ENCODE measurements at regions not wholly inside any gene's neighbourhood (a gene's known extent, or its start where the extent isn't known, plus 50 kb on each side); places are given as distances from the start of the nearest gene placed in this dataset.

- H3K36me3 ChIP-seq (ENCODE audit: insufficient read depth, low read length), result no peaks in the 10 kb centered on the region
- H3K9ac ChIP-seq (ENCODE audit: low read depth, low read length), result no peak overlapping the region
- H3K4me1 ChIP-seq (ENCODE audit: insufficient read depth, low read length), result peaks cover 8% of the 10 kb centered on the region; the same call in 1 of the 2 replicates
- H3K9me3 ChIP-seq (ENCODE audit: control insufficient read depth, insufficient read depth, low read length), result peaks cover 6% of the 10 kb centered on the region; the same call in 1 of the 2 replicates
Observed at GRCh38 chr4:188197566-188197965, 58.3 kb downstream of the TRIML1 start.

- 0 out of 2 replicates have a peak, but pooled peaks cover 2% of the 10 kb centered on the region for H3K9me3 ChIP-seq (ENCODE audit: control insufficient read depth, insufficient read depth, low read length)
- H3K36me3 ChIP-seq (ENCODE audit: insufficient read depth, low read length), result no peaks in the 10 kb centered on the region
- H3K4me1 ChIP-seq (ENCODE audit: insufficient read depth, low read length), result peaks cover 8% of the 10 kb centered on the region; the same call in 1 of the 2 replicates
- H3K9ac ChIP-seq (ENCODE audit: low read depth, low read length), result peak overlapping the region; percentile 13; the same call in 1 of the 2 replicates
Observed at GRCh38 chr4:188198982-188199792, 59.9 kb downstream of the TRIML1 start.

- H3K4me1 ChIP-seq (ENCODE audit: insufficient read depth, low read length), result peaks cover 8% of the 10 kb centered on the region; the same call in 1 of the 2 replicates
- no peak overlapping the region for H3K9ac ChIP-seq (ENCODE audit: low read depth, low read length)
- no peaks in the 10 kb centered on the region for H3K36me3 ChIP-seq (ENCODE audit: insufficient read depth, low read length)
- 0 out of 2 replicates have a peak, but pooled peaks cover under 1% of the 10 kb centered on the region for H3K9me3 ChIP-seq (ENCODE audit: control insufficient read depth, insufficient read depth, low read length)
Observed at GRCh38 chr4:188201851-188202250, 62.6 kb downstream of the TRIML1 start.

GRCh38 chr4:188206783-188207182 lies 67.5 kb downstream of the TRIML1 start:
- Histone ChIP-seq H3K4me1 (ENCODE audit: insufficient read depth, low read length) (no peaks in the 10 kb centered on the region), H3K9me3 (ENCODE audit: control insufficient read depth, insufficient read depth, low read length) (no peaks in the 10 kb centered on the region), H3K36me3 (ENCODE audit: insufficient read depth, low read length) (no peaks in the 10 kb centered on the region), H3K9ac (ENCODE audit: low read depth, low read length) (no peak overlapping the region)

- no peaks in the 10 kb centered on the region for H3K36me3 ChIP-seq (ENCODE audit: insufficient read depth, low read length)
- no peaks in the 10 kb centered on the region for H3K4me1 ChIP-seq (ENCODE audit: insufficient read depth, low read length)
- H3K9me3 ChIP-seq (ENCODE audit: control insufficient read depth, insufficient read depth, low read length), result no peaks in the 10 kb centered on the region
- H3K9ac ChIP-seq (ENCODE audit: low read depth, low read length), result no peak overlapping the region
Observed at GRCh38 chr4:188214861-188215260, 75.6 kb downstream of the TRIML1 start.

- Histone ChIP-seq H3K36me3 (ENCODE audit: insufficient read depth, low read length) (no peaks in the 10 kb centered on the region), H3K9ac (ENCODE audit: low read depth, low read length) (peak overlapping the region; percentile 55; the same call in 1 of the 2 replicates), H3K9me3 (ENCODE audit: control insufficient read depth, insufficient read depth, low read length) (no peaks in the 10 kb centered on the region), H3K4me1 (ENCODE audit: insufficient read depth, low read length) (no peaks in the 10 kb centered on the region)
Observed at GRCh38 chr4:188218392-188218791, 79.2 kb downstream of the TRIML1 start.

GRCh38 chr4:188220006-188220405 lies 80.8 kb downstream of the TRIML1 start:
- no peaks in the 10 kb centered on the region for H3K36me3 ChIP-seq (ENCODE audit: insufficient read depth, low read length)
- H3K9me3 ChIP-seq (ENCODE audit: control insufficient read depth, insufficient read depth, low read length), result no peaks in the 10 kb centered on the region
- H3K4me1 ChIP-seq (ENCODE audit: insufficient read depth, low read length), result no peaks in the 10 kb centered on the region
- H3K9ac ChIP-seq (ENCODE audit: low read depth, low read length), result no peak overlapping the region

- no peak overlapping the region for H3K9ac ChIP-seq (ENCODE audit: low read depth, low read length)
- no peaks in the 10 kb centered on the region for H3K4me1 ChIP-seq (ENCODE audit: insufficient read depth, low read length)
- H3K36me3 ChIP-seq (ENCODE audit: insufficient read depth, low read length), result no peaks in the 10 kb centered on the region
- H3K9me3 ChIP-seq (ENCODE audit: control insufficient read depth, insufficient read depth, low read length), result no peaks in the 10 kb centered on the region
Observed at GRCh38 chr4:188221090-188221489, 81.8 kb downstream of the TRIML1 start.

- Histone ChIP-seq H3K4me1 (ENCODE audit: insufficient read depth, low read length) (no peaks in the 10 kb centered on the region), H3K9ac (ENCODE audit: low read depth, low read length) (no peak overlapping the region), H3K9me3 (ENCODE audit: control insufficient read depth, insufficient read depth, low read length) (no peaks in the 10 kb centered on the region), H3K36me3 (ENCODE audit: insufficient read depth, low read length) (no peaks in the 10 kb centered on the region)
Observed at GRCh38 chr4:188228279-188228678, 89.0 kb downstream of the TRIML1 start.

GRCh38 chr4:188232428-188232827 lies 93.2 kb downstream of the TRIML1 start:
- Histone ChIP-seq H3K36me3 (ENCODE audit: insufficient read depth, low read length) (no peaks in the 10 kb centered on the region), H3K9me3 (ENCODE audit: control insufficient read depth, insufficient read depth, low read length) (no peaks in the 10 kb centered on the region), H3K4me1 (ENCODE audit: insufficient read depth, low read length) (no peaks in the 10 kb centered on the region), H3K9ac (ENCODE audit: low read depth, low read length) (no peak overlapping the region)

GRCh38 chr4:188242041-188242440 lies 102.8 kb downstream of the TRIML1 start:
- Histone ChIP-seq H3K36me3 (ENCODE audit: insufficient read depth, low read length) (no peaks in the 10 kb centered on the region), H3K4me1 (ENCODE audit: insufficient read depth, low read length) (no peaks in the 10 kb centered on the region), H3K9ac (ENCODE audit: low read depth, low read length) (no peak overlapping the region), H3K9me3 (ENCODE audit: control insufficient read depth, insufficient read depth, low read length) (no peaks in the 10 kb centered on the region)

- Histone ChIP-seq H3K36me3 (ENCODE audit: insufficient read depth, low read length) (no peaks in the 10 kb centered on the region), H3K9ac (ENCODE audit: low read depth, low read length) (no peak overlapping the region), H3K9me3 (ENCODE audit: control insufficient read depth, insufficient read depth, low read length) (0 out of 2 replicates have a peak, but pooled peaks cover 3% of the 10 kb centered on the region), H3K4me1 (ENCODE audit: insufficient read depth, low read length) (no peaks in the 10 kb centered on the region)
Observed at GRCh38 chr4:188245651-188246050, 106.4 kb downstream of the TRIML1 start.

GRCh38 chr4:188246488-188246887 lies 107.2 kb downstream of the TRIML1 start:
- Histone ChIP-seq H3K4me1 (ENCODE audit: insufficient read depth, low read length) (no peaks in the 10 kb centered on the region), H3K9me3 (ENCODE audit: control insufficient read depth, insufficient read depth, low read length) (0 out of 2 replicates have a peak, but pooled peaks cover 3% of the 10 kb centered on the region), H3K36me3 (ENCODE audit: insufficient read depth, low read length) (no peaks in the 10 kb centered on the region), H3K9ac (ENCODE audit: low read depth, low read length) (no peak overlapping the region)

- Histone ChIP-seq H3K9me3 (ENCODE audit: control insufficient read depth, insufficient read depth, low read length) (no peaks in the 10 kb centered on the region; the same call in 1 of the 2 replicates), H3K36me3 (ENCODE audit: insufficient read depth, low read length) (no peaks in the 10 kb centered on the region), H3K4me1 (ENCODE audit: insufficient read depth, low read length) (no peaks in the 10 kb centered on the region; the same call in 1 of the 2 replicates), H3K9ac (ENCODE audit: low read depth, low read length) (no peak overlapping the region)
Observed at GRCh38 chr4:188254211-188254610, 115.0 kb downstream of the TRIML1 start.

- no peaks in the 10 kb centered on the region for H3K36me3 ChIP-seq (ENCODE audit: insufficient read depth, low read length)
- no peak overlapping the region for H3K9ac ChIP-seq (ENCODE audit: low read depth, low read length)
- H3K9me3 ChIP-seq (ENCODE audit: control insufficient read depth, insufficient read depth, low read length), result no peaks in the 10 kb centered on the region
- H3K4me1 ChIP-seq (ENCODE audit: insufficient read depth, low read length), result 0 out of 2 replicates have a peak, but pooled peaks cover 5% of the 10 kb centered on the region
Observed at GRCh38 chr4:188262464-188262863, 123.2 kb downstream of the TRIML1 start.
